GF-D8 (cell line): ENCODE measurements at regions not wholly inside any gene's neighbourhood (a gene's known extent, or its start where the extent isn't known, plus 50 kb on each side); places are given as distances from the start of the nearest gene placed in this dataset.

ENCODE experiments used
- DNase-seq: peaks from one replicate; lab custom pipeline; 2025; lab: John Stamatoyannopoulos, UW

- DNase-seq = no peak
These were observed 403.4 kb upstream of the MC4R start for GRCh38 chr18:60775978-60776377.

GRCh38 chr18:60784161-60784560, 411.6 kb upstream of the MC4R start:
- DNase-seq = no peak

GRCh38 chr18:60794802-60795201, 422.2 kb upstream of the MC4R start:
- DNase-seq = no peak

- DNase-seq = no peak
These were observed 431.8 kb upstream of the MC4R start for GRCh38 chr18:60804415-60804814.

- DNase-seq = no peak
These were observed 437.4 kb upstream of the MC4R start for GRCh38 chr18:60809937-60810336.

- no peak for DNase-seq
These were observed 440.3 kb upstream of the MC4R start for GRCh38 chr18:60812921-60813320.

GRCh38 chr18:60826346-60826745, 453.8 kb upstream of the MC4R start:
- DNase-seq = no peak

GRCh38 chr18:60831971-60832370, 459.4 kb upstream of the MC4R start:
- DNase-seq = no peak

- no peak for DNase-seq
These were observed 466.1 kb upstream of the MC4R start for GRCh38 chr18:60838677-60839076.

GRCh38 chr18:60846396-60846795, 473.8 kb upstream of the MC4R start:
- DNase-seq = no peak

GRCh38 chr18:60847517-60847916, 474.9 kb upstream of the MC4R start:
- no peak for DNase-seq

GRCh38 chr18:60861575-60861974, 471.7 kb upstream of the CDH20 start:
- no peak for DNase-seq

GRCh38 chr18:60862988-60863387, 470.2 kb upstream of the CDH20 start:
- no peak for DNase-seq

- no peak for DNase-seq
These were observed 467.4 kb upstream of the CDH20 start for GRCh38 chr18:60865801-60866200.

GRCh38 chr18:60870261-60871153, 462.7 kb upstream of the CDH20 start:
- no peak for DNase-seq

GRCh38 chr18:60872434-60872833, 460.8 kb upstream of the CDH20 start:
- DNase-seq = no peak

- DNase-seq = no peak
These were observed 459.5 kb upstream of the CDH20 start for GRCh38 chr18:60873708-60874107.

GRCh38 chr18:60875957-60876507, 457.2 kb upstream of the CDH20 start:
- DNase-seq = no peak

GRCh38 chr18:60880184-60880583, 453.0 kb upstream of the CDH20 start:
- no peak for DNase-seq

- no peak for DNase-seq
These were observed 449.6 kb upstream of the CDH20 start for GRCh38 chr18:60883587-60883986.

- DNase-seq = no peak
These were observed 445.1 kb upstream of the CDH20 start for GRCh38 chr18:60888071-60888624.

- DNase-seq = no peak
These were observed 443.8 kb upstream of the CDH20 start for GRCh38 chr18:60889442-60889841.

GRCh38 chr18:60891936-60892335, 441.3 kb upstream of the CDH20 start:
- DNase-seq = no peak
